H9 (cell line): ENCODE measurements at regions not wholly inside any gene's neighbourhood (a gene's known extent, or its start where the extent isn't known, plus 50 kb on each side); places are given as distances from the start of the nearest gene placed in this dataset.

Experiments
- DNase-seq: peaks from one replicate; pipeline ENCODE4 v3.0.0-alpha.2; 2017
- H2AFZ ChIP-seq: one replicate; pipeline ENCODE4 v1.6.1; 2013; ENCODE audit warnings: mild to moderate bottlenecking, low read length, control low read depth, moderate library complexity
- H2AK5ac ChIP-seq: 2 replicates; pipeline ENCODE4 v1.6.1; 2013; ENCODE audit warnings: low read length, control low read depth, mixed read lengths; ENCODE audit not compliant: insufficient read length
- H2BK120ac ChIP-seq: one replicate; pipeline ENCODE4 v1.6.1; 2013; ENCODE audit warnings: low read depth, mild to moderate bottlenecking, low read length, control low read depth, inconsistent platforms; ENCODE audit not compliant: poor library complexity, severe bottlenecking
- H2BK12ac ChIP-seq: 2 replicates; pipeline ENCODE4 v1.6.1; 2013; ENCODE audit warnings: low read length, control low read depth, mixed read lengths, low read depth; ENCODE audit not compliant: insufficient read length
- H2BK15ac ChIP-seq: 2 replicates; pipeline ENCODE4 v1.6.1; 2013; ENCODE audit warnings: low read depth, low read length, control low read depth
- H2BK20ac ChIP-seq: one replicate; pipeline ENCODE4 v1.6.1; 2013; ENCODE audit warnings: low read depth, mild to moderate bottlenecking, low read length, control low read depth, inconsistent platforms; ENCODE audit not compliant: poor library complexity, severe bottlenecking
- H2BK5ac ChIP-seq: 2 replicates; pipeline ENCODE4 v1.6.1; 2013; ENCODE audit warnings: low read length, control low read depth, mixed read lengths; ENCODE audit not compliant: insufficient read length
- H3K14ac ChIP-seq: 2 replicates; pipeline ENCODE4 v1.6.1; 2013; ENCODE audit warnings: low read length, control low read depth; ENCODE audit not compliant: insufficient read depth
- H3K18ac ChIP-seq: 2 replicates; pipeline ENCODE4 v1.6.1; 2013; ENCODE audit warnings: low read depth, mild to moderate bottlenecking, mixed read lengths, low read length, control low read depth; ENCODE audit not compliant: insufficient read length
- H3K23ac ChIP-seq: 2 replicates; pipeline ENCODE4 v1.6.1; 2013; ENCODE audit warnings: low read length, control low read depth, mixed read lengths, low read depth; ENCODE audit not compliant: insufficient read length
- H3K23me2 ChIP-seq: 2 replicates; pipeline ENCODE4 v1.6.1; 2013; ENCODE audit warnings: low read depth, mild to moderate bottlenecking, mixed read lengths, low read length, control low read depth; ENCODE audit not compliant: insufficient read length, poor library complexity, severe bottlenecking
- H3K27ac ChIP-seq: 2 replicates; pipeline ENCODE4 v1.5.1; 2013; ENCODE audit warnings: low read length, control low read depth, mixed read lengths, low read depth; ENCODE audit not compliant: insufficient read length
- H3K27me3 ChIP-seq: 2 replicates; pipeline ENCODE4 v1.6.1; 2013; ENCODE audit warnings: low read length, control low read depth, inconsistent platforms; ENCODE audit not compliant: insufficient read depth
- H3K4ac ChIP-seq: 2 replicates; pipeline ENCODE4 v1.6.1; 2013; ENCODE audit warnings: low read depth, mild to moderate bottlenecking, control low read depth, inconsistent platforms, low read length, moderate library complexity
- H3K4me1 ChIP-seq: 2 replicates; pipeline ENCODE4 v1.6.1; 2013; ENCODE audit warnings: low read length, control low read depth, inconsistent platforms; ENCODE audit not compliant: insufficient read depth
- H3K4me2 ChIP-seq: 2 replicates; pipeline ENCODE4 v1.6.1; 2013; ENCODE audit warnings: low read length, control low read depth, mixed read lengths; ENCODE audit not compliant: insufficient read length, insufficient read depth
- H3K56ac ChIP-seq: 2 replicates; pipeline ENCODE4 v1.6.1; 2013; ENCODE audit warnings: low read depth, mild to moderate bottlenecking, mixed read lengths, low read length, control low read depth; ENCODE audit not compliant: insufficient read length
- H3K79me1 ChIP-seq: 2 replicates; pipeline ENCODE4 v1.6.1; 2013; ENCODE audit warnings: low read depth, mild to moderate bottlenecking, moderate library complexity, low read length, control low read depth, inconsistent platforms; ENCODE audit not compliant: insufficient read depth, poor library complexity, severe bottlenecking
- H3K79me2 ChIP-seq: 2 replicates; pipeline ENCODE4 v1.6.1; 2013; ENCODE audit warnings: low read length, control low read depth, inconsistent platforms; ENCODE audit not compliant: insufficient read depth
- H3K9ac ChIP-seq: 2 replicates; pipeline ENCODE4 v1.6.1; 2013; ENCODE audit warnings: low read length, control low read depth, mixed read lengths; ENCODE audit not compliant: insufficient read length; ENCODE audit errors: extremely low read depth
- H3K9me3 ChIP-seq: one replicate; pipeline ENCODE4 v1.6.1; 2013; ENCODE audit warnings: low read depth, low read length, inconsistent platforms; ENCODE audit not compliant: control insufficient read depth
- H3T11ph ChIP-seq: one replicate; pipeline ENCODE4 v1.6.1; 2013; ENCODE audit warnings: mild to moderate bottlenecking, low read length, control low read depth, inconsistent platforms
- H4K20me1 ChIP-seq: one replicate; pipeline ENCODE4 v1.6.1; 2013; ENCODE audit not compliant: control insufficient read depth, insufficient read length, insufficient read depth
- H4K5ac ChIP-seq: 2 replicates; pipeline ENCODE4 v1.6.1; 2013; ENCODE audit warnings: low read depth, mild to moderate bottlenecking, mixed read lengths, low read length, control low read depth; ENCODE audit not compliant: insufficient read length
- H4K8ac ChIP-seq: replicated peaks from 2 replicates; pipeline ENCODE4 v1.6.1; 2013; ENCODE audit warnings: low read length, control low read depth, mixed read lengths, low read depth; ENCODE audit not compliant: insufficient read length
- H4K91ac ChIP-seq: 2 replicates; pipeline ENCODE4 v1.6.1; 2013; ENCODE audit warnings: low read depth, mild to moderate bottlenecking, moderate library complexity, mixed read lengths, low read length, control low read depth; ENCODE audit not compliant: insufficient read length
- H3K27ac Mint-ChIP-seq, 3 experiments: 2 replicates in 2 of 3; 3 replicates in 1 of 3; pipeline ENCODE4 v1.8.0; 2020 to 2021; ENCODE audit warnings: mixed read lengths in 3 of 3, mild to moderate bottlenecking in 1 of 3, moderate library complexity in 1 of 3
- H3K27me3 Mint-ChIP-seq: 2 replicates; pipeline ENCODE4 v1.8.0; 2021; ENCODE audit warnings: low read depth, mild to moderate bottlenecking, moderate library complexity, mixed read lengths
- H3K36me3 Mint-ChIP-seq, 3 experiments: 2 replicates in 2 of 3; 3 replicates in 1 of 3; pipeline ENCODE4 v1.8.0; 2020 to 2021; ENCODE audit warnings: low read depth in 3 of 3, mixed read lengths in 3 of 3; ENCODE audit not compliant: insufficient read depth in 1 of 3
- H3K4me1 Mint-ChIP-seq, 2 experiments: 2 replicates each; pipeline ENCODE4 v1.8.0; 2020; ENCODE audit warnings: mixed read lengths in 2 of 2
- H3K4me3 Mint-ChIP-seq, 2 experiments: 2 replicates in 1 of 2; 3 replicates in 1 of 2; pipeline ENCODE4 v1.8.0; 2020 to 2021; ENCODE audit warnings: mild to moderate bottlenecking in 2 of 2, mixed read lengths in 2 of 2, moderate library complexity in 1 of 2
- H3K9me3 Mint-ChIP-seq, 2 experiments: 2 replicates in 1 of 2; 3 replicates in 1 of 2; pipeline ENCODE4 v1.8.0; 2020; ENCODE audit warnings: mild to moderate bottlenecking in 2 of 2, mixed read lengths in 2 of 2, moderate library complexity in 1 of 2
- CTCF ChIP-seq: fragments of 200-600 bp; sonication (generic); conservative IDR thresholded peaks from 3 replicates; pipeline ENCODE4 v1.8.0; 2021; ENCODE audit warnings: antibody characterized with exemption, mild to moderate bottlenecking
- WGBS: extraction: QIAGEN DNeasy Blood & Tissue Kit; methylation state at CpG from one replicate; pipeline ENCODE4 v1.1.7; 2013; ENCODE audit warnings: missing lambda C conversion rate, low lambda C conversion rate, mixed read lengths; ENCODE audit not compliant: insufficient read length; ENCODE audit errors: extremely low coverage; 5-methylcytosine and 5-hydroxymethylcytosine counted together

GRCh38 chr5:159414021-159414420 is 83.7 kb upstream of the IL12B start:
- no peak overlapping the region for H3K27ac Mint-ChIP-seq
- Histone ChIP-seq H4K5ac (no peak overlapping the region), H2BK20ac (no peak overlapping the region), H4K91ac (no peak overlapping the region), H3K14ac (no peak overlapping the region), H3K23ac (no peak overlapping the region), H3K18ac (no peak overlapping the region), H3K4me2 (no peak overlapping the region), H3K79me1 (no peaks in the 10 kb centered on the region), H3K4me1 (no peaks in the 10 kb centered on the region; the same call in 1 of the 2 replicates), H3T11ph (no peak overlapping the region), H3K27me3 (no peaks in the 10 kb centered on the region), H2AK5ac (no peak overlapping the region), H4K8ac (no peak overlapping the region), H3K27ac (no peak overlapping the region), H2BK120ac (no peak overlapping the region), H3K56ac (no peak overlapping the region), H3K9ac (no peak overlapping the region), H3K23me2 (no peaks in the 10 kb centered on the region), H2AFZ (no peak overlapping the region), H2BK5ac (no peak overlapping the region), H3K4ac (no peak overlapping the region), H3K79me2 (no peaks in the 10 kb centered on the region), H2BK12ac (no peak overlapping the region), H4K20me1 (no peaks in the 10 kb centered on the region), H2BK15ac (no peak overlapping the region), H3K9me3 (no peaks in the 10 kb centered on the region)
- H3K27me3 Mint-ChIP-seq, result no peaks in the 10 kb centered on the region
- TF ChIP-seq CTCF, result no peak
- no peaks in the 10 kb centered on the region for H3K36me3 Mint-ChIP-seq
- WGBS, result 100% methylated on average over 1 of the region's 2 CpGs
- H3K4me3 Mint-ChIP-seq, result no peak overlapping the region
- H3K4me1 Mint-ChIP-seq, result peaks cover 16 to 18% of the 10 kb centered on the region in 2 experiments
- no peaks in the 10 kb centered on the region for H3K9me3 Mint-ChIP-seq
- DNase-seq, result no peak
